HCT116 (cell line): ENCODE measurements at regions not wholly inside any gene's neighbourhood (a gene's known extent, or its start where the extent isn't known, plus 50 kb on each side); places are given as distances from the start of the nearest gene placed in this dataset.

Experiments used
- ATAC-seq: fragments of 200-7000 bp; cut with Tn5 transposase; 2 replicates; pipeline ENCODE4 v1.9.1; 2020; ENCODE audit warnings: mild to moderate bottlenecking, moderate library complexity
- BruUV-seq: library from RNA; stranded (reverse); fragments of 400-500 nt; replicated peaks from 2 replicates; lab custom pipeline; 2021; lab: Mats Ljungman, UMichigan
- CTCF ChIA-PET: fragments of 300-600 bp; sonication (Branson Sonifier 250); formaldehyde crosslinking; loops from one replicate; lab custom pipeline; 2021; ENCODE audit warnings: antibody characterized with exemption; lab: Charles Lee
- POLR2A ChIA-PET: fragments of 300-600, 350-600 bp; sonication (Branson Sonifier 250); formaldehyde crosslinking; loops from one replicate; lab custom pipeline; 2021; ENCODE audit warnings: antibody characterized with exemption; lab: Charles Lee
- RAD21 ChIA-PET, 2 experiments: fragments of 300-600 bp; sonication (Branson Sonifier 250); formaldehyde crosslinking; loops; one replicate each; lab custom pipeline; 2023; ENCODE audit warnings: low total read pairs in 2 of 2; ENCODE audit not compliant: uncharacterized antibody in 2 of 2, unreplicated experiment in 2 of 2, low non-redundant PET in 1 of 2; lab: Charles Lee
- DNase-seq: peaks from one replicate; pipeline ENCODE4 v3.0.0-alpha.2; 2010; ENCODE audit warnings: low read depth, low spot score
- H2AFZ ChIP-seq: fragments of 200-600 bp; shearing (Covaris generic), sonication (generic); 2 replicates; pipeline ENCODE4 v1.6.1; 2017; ENCODE audit warnings: low read depth, mixed run types, mixed read lengths, antibody characterized with exemption, low read length; ENCODE audit not compliant: poor library complexity, severe bottlenecking
- H3K27ac ChIP-seq: 2 replicates; pipeline ENCODE4 v1.5.1; 2012; ENCODE audit warnings: low read depth, low read length
- H3K27me3 ChIP-seq: fragments of 200-600 bp; sonication (generic); 2 replicates; pipeline ENCODE4 v1.6.1; 2016; ENCODE audit warnings: mixed run types, low read length, mixed read lengths; ENCODE audit not compliant: insufficient read depth
- H3K36me3 ChIP-seq, 2 experiments: fragments of 200-500 bp in 1 of 2; fragments of 200-600 bp in 1 of 2; sonication (Bioruptor generic) in 1 of 2; sonication (generic) in 1 of 2; 2 replicates each; pipeline versions ENCODE4 v1.5.1 to v1.6.1; 2014 to 2016; ENCODE audit warnings: low read length in 2 of 2, inconsistent platforms in 1 of 2, mixed read lengths in 1 of 2, mixed run types in 1 of 2; ENCODE audit not compliant: insufficient read depth in 2 of 2, control insufficient read depth in 1 of 2
- H3K4me1 ChIP-seq, 2 experiments: fragments of 200-600 bp in 1 of 2; sonication (generic) in 1 of 2; 2 replicates each; pipeline versions ENCODE4 v1.5.1 to v1.6.1; 2012 to 2017; ENCODE audit warnings: low read length in 2 of 2, inconsistent platforms in 1 of 2, mild to moderate bottlenecking in 1 of 2, mixed read lengths in 1 of 2, mixed run types in 1 of 2, moderate library complexity in 1 of 2; ENCODE audit not compliant: insufficient read depth in 2 of 2, control insufficient read depth in 1 of 2
- H3K4me2 ChIP-seq: fragments of 200-600 bp; sonication (generic); 2 replicates; pipeline ENCODE4 v1.6.1; 2017; ENCODE audit warnings: mixed run types, low read length, mixed read lengths
- H3K4me3 ChIP-seq, 2 experiments: fragments of 200-600 bp in 1 of 2; sonication (generic) in 1 of 2; replicated peaks in 1 of 2; 2 replicates each; pipeline ENCODE4 v1.5.1; 2011 to 2016; ENCODE audit warnings: low read length in 2 of 2, control low read depth in 1 of 2, low read depth in 1 of 2, mild to moderate bottlenecking in 1 of 2, mixed read lengths in 1 of 2, mixed run types in 1 of 2
- H3K79me2 ChIP-seq: fragments of 200-600 bp; sonication (generic); 2 replicates; pipeline ENCODE4 v1.6.1; 2017; ENCODE audit warnings: mild to moderate bottlenecking, mixed run types, low read length, moderate library complexity, mixed read lengths; ENCODE audit not compliant: insufficient read depth
- H3K9ac ChIP-seq: fragments of 200-600 bp; sonication (generic); 2 replicates; pipeline ENCODE4 v1.6.1; 2016; ENCODE audit warnings: low read length, mixed read lengths
- H3K9me2 ChIP-seq: fragments of 200-600 bp; sonication (generic), shearing (Covaris generic); 2 replicates; pipeline ENCODE4 v1.6.1; 2017; ENCODE audit warnings: mixed run types, mild to moderate bottlenecking, moderate library complexity; ENCODE audit not compliant: insufficient read depth
- H3K9me3 ChIP-seq, 2 experiments: fragments of 200-500 bp in 1 of 2; fragments of 200-600 bp in 1 of 2; sonication (Bioruptor generic) in 1 of 2; sonication (generic) in 1 of 2; 2 replicates each; pipeline ENCODE4 v1.6.1; 2014 to 2017; ENCODE audit warnings: low read length in 2 of 2, mixed read lengths in 2 of 2, inconsistent platforms in 1 of 2, low read depth in 1 of 2, mild to moderate bottlenecking in 1 of 2, mixed run types in 1 of 2, moderate library complexity in 1 of 2; ENCODE audit not compliant: control insufficient read depth in 1 of 2, insufficient read depth in 1 of 2
- H4K20me1 ChIP-seq: fragments of 200-600 bp; sonication (generic), shearing (Covaris generic); 2 replicates; pipeline ENCODE4 v1.6.1; 2017; ENCODE audit warnings: mixed run types, mild to moderate bottlenecking, moderate library complexity; ENCODE audit not compliant: insufficient read depth
- CEBPB ChIP-seq: IDR thresholded peaks from 2 replicates; pipeline ENCODE4 v1.6.1; 2012; ENCODE audit warnings: low read depth
- EGR1 ChIP-seq: IDR thresholded peaks from 2 replicates; pipeline ENCODE4 v1.6.1; 2012; ENCODE audit warnings: low read depth
- ELF1 ChIP-seq: IDR thresholded peaks from 2 replicates; pipeline ENCODE4 v1.6.1; 2012; ENCODE audit warnings: low read depth, borderline replicate concordance
- EZH2phosphoT487 ChIP-seq: fragments of 200-600 bp; IDR thresholded peaks from 2 replicates; pipeline ENCODE4 v1.6.1; 2018; ENCODE audit warnings: antibody characterized with exemption, borderline replicate concordance
- POLR2A ChIP-seq: IDR thresholded peaks from 2 replicates; pipeline ENCODE4 v1.7.0; 2011; ENCODE audit warnings: borderline replicate concordance; ENCODE audit not compliant: insufficient read depth, insufficient read length; ENCODE audit errors: extremely low read depth
- POLR2AphosphoS5 ChIP-seq: IDR thresholded peaks from 2 replicates; pipeline ENCODE4 v1.6.1; 2011; ENCODE audit warnings: mild to moderate bottlenecking, low read depth, low read length, moderate library complexity
- RAD21 ChIP-seq: IDR thresholded peaks from 2 replicates; pipeline ENCODE4 v1.6.1; 2012; ENCODE audit warnings: low read depth, mild to moderate bottlenecking
- SIN3A ChIP-seq: IDR thresholded peaks from 2 replicates; pipeline ENCODE4 v1.6.1; 2012; ENCODE audit warnings: low read depth
- YY1 ChIP-seq: IDR thresholded peaks from 2 replicates; pipeline ENCODE4 v1.6.1; 2011; ENCODE audit warnings: low read length, low read depth, moderate library complexity, mild to moderate bottlenecking; ENCODE audit not compliant: insufficient replicate concordance; ENCODE audit errors: extremely low read depth
- ZBTB33 ChIP-seq: IDR thresholded peaks from 2 replicates; pipeline ENCODE4 v1.6.1; 2011; ENCODE audit warnings: mild to moderate bottlenecking, low read length, moderate library complexity; ENCODE audit not compliant: insufficient replicate concordance; ENCODE audit errors: extremely low read depth
- intact Hi-C: fragments of 100-400 bp; cut with micrococcal nuclease; formaldehyde crosslinking; loops from 2 replicates; pipeline ENCODE4 v1.10.0; 2022
- TF ChIP-seq, protein P1 (sequence below): IDR thresholded peaks from 2 replicates; pipeline ENCODE4 v1.6.1; 2012
- TF ChIP-seq, protein P2 (sequence below), 3 experiments: fragments of 200-600 bp in 1 of 3; sonication (generic) in 1 of 3; IDR thresholded peaks in 2 of 3; conservative IDR thresholded peaks in 1 of 3; 2 replicates each; pipeline ENCODE4 v1.5.1; 2012 to 2017; ENCODE audit warnings: low read depth in 2 of 3, low read length in 2 of 3, antibody characterized with exemption in 1 of 3, borderline replicate concordance in 1 of 3, control low read depth in 1 of 3, mild to moderate bottlenecking in 1 of 3, mixed read lengths in 1 of 3, mixed run types in 1 of 3, moderate library complexity in 1 of 3; ENCODE audit not compliant: insufficient read depth in 1 of 3

DNA sequence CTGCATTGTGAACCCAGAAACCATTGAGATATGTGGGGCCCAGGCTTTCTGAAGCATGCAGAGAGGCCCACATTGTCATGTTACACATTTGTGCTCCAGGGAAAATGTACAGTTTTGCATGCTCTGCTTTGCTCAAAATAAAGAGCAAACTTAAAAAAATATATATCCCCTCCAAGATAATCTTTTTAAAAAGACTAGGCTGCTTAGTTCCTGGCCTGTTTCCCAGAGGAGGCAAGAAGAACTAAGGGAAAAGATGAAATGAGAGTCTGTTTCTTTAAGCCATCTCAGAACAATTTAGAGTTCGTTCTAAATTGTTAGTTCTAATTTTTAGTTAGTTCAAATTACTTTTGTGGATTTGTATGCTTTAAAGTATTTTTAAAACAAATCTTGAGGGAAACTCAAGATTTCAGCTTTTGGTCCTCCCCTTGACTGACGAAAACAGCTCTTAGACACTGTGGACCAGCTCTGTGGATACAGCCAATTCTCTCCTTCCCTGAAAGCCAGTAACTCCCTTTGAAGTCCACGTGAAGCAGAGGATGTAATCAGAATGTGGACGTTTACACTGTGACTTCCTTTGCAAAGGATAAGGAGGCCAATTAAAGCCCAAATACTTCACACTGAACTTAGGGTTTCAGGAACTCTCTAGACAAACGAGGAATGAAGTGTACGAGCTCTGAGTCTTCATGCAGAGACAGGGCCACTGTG, 84.7 kb downstream of the CD164 start:
- H2AFZ ChIP-seq = no peak overlapping the region
- CTCF ChIA-PET = no interaction called here

More for the DNA sequence above, 84.7 kb downstream of the CD164 start:
- Histone ChIP-seq H4K20me1 (no peaks in the 10 kb centered on the region), H3K36me3 (no peaks in the 10 kb centered on the region), H3K27ac (no peak overlapping the region), H3K9ac (no peak overlapping the region), H3K9me2 (no peaks in the 10 kb centered on the region), H3K4me3 (no peak overlapping the region), H3K79me2 (no peaks in the 10 kb centered on the region), H3K27me3 (no peaks in the 10 kb centered on the region), H3K9me3 (no peaks in the 10 kb centered on the region), H3K4me1 (peaks cover 10 to 26% of the 10 kb centered on the region in 2 experiments; a peak in 3 of 4 replicates), H3K4me2 (no peak overlapping the region)
- ATAC-seq (no peak), DNase-seq (no peak)
- TF ChIP-seq, protein P1, sequence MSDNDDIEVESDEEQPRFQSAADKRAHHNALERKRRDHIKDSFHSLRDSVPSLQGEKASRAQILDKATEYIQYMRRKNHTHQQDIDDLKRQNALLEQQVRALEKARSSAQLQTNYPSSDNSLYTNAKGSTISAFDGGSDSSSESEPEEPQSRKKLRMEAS = no peak
- no peak for TF ChIP-seq CEBPB
- TF ChIP-seq POLR2AphosphoS5 = no peak
- TF ChIP-seq EGR1 = no peak
- no peak for TF ChIP-seq SIN3A
- TF ChIP-seq POLR2A = no peak
- TF ChIP-seq, protein P2, sequence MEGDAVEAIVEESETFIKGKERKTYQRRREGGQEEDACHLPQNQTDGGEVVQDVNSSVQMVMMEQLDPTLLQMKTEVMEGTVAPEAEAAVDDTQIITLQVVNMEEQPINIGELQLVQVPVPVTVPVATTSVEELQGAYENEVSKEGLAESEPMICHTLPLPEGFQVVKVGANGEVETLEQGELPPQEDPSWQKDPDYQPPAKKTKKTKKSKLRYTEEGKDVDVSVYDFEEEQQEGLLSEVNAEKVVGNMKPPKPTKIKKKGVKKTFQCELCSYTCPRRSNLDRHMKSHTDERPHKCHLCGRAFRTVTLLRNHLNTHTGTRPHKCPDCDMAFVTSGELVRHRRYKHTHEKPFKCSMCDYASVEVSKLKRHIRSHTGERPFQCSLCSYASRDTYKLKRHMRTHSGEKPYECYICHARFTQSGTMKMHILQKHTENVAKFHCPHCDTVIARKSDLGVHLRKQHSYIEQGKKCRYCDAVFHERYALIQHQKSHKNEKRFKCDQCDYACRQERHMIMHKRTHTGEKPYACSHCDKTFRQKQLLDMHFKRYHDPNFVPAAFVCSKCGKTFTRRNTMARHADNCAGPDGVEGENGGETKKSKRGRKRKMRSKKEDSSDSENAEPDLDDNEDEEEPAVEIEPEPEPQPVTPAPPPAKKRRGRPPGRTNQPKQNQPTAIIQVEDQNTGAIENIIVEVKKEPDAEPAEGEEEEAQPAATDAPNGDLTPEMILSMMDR (IDR thresholded peaks at IDR 0.05 in 2 of 3, conservative IDR thresholded peaks at IDR 0.05 in 1 of 3; ENCODE audit: borderline replicate concordance in 1 of 3, insufficient read depth in 1 of 3, low read depth in 2 of 3, low read length in 2 of 3) = no peak
- TF ChIP-seq ZBTB33 = no peak
- no peak for TF ChIP-seq YY1
- no peak for TF ChIP-seq ELF1
- no peak for TF ChIP-seq EZH2phosphoT487
- TF ChIP-seq RAD21 = no peak
- no TSS peak for BruUV-seq
- ChIA-PET RAD21 (no interaction called here), POLR2A (no interaction called here)
- intact Hi-C loops = no loop called here
